Muscle layer of colon (tissue), 2 donors: ENCODE measurements at regions not wholly inside any gene's neighbourhood (a gene's known extent, or its start where the extent isn't known, plus 50 kb on each side); places are given as distances from the start of the nearest gene placed in this dataset.
"Not testable (repeated sequence)": the region's sequence is repeated elsewhere in the genome, so short reads cannot be mapped to it uniquely, and the experiment has no call there.

Experiments used
- H3K27ac ChIP-seq: one replicate; pipeline ENCODE4 v1.7.0; 2013; ENCODE audit warnings: low read depth, mild to moderate bottlenecking, low read length, moderate library complexity
- H3K27me3 ChIP-seq, 2 donors: one replicate each; pipeline ENCODE4 v1.7.0; 2013; ENCODE audit warnings: low read length in 2 of 2, mild to moderate bottlenecking in 2 of 2; ENCODE audit not compliant: insufficient read depth in 2 of 2, control insufficient read depth in 1 of 2
- H3K36me3 ChIP-seq: one replicate; pipeline ENCODE4 v1.7.0; 2013; ENCODE audit warnings: mild to moderate bottlenecking, low read length; ENCODE audit not compliant: insufficient read depth
- H3K4me1 ChIP-seq: one replicate; pipeline ENCODE4 v1.7.0; 2013; ENCODE audit warnings: mild to moderate bottlenecking, low read length; ENCODE audit not compliant: insufficient read depth
- H3K4me3 ChIP-seq, 2 donors: one replicate each; pipeline ENCODE4 v1.7.0; 2013; ENCODE audit warnings: low read length in 2 of 2, low read depth in 1 of 2, mild to moderate bottlenecking in 1 of 2, moderate library complexity in 1 of 2
- H3K9ac ChIP-seq: one replicate; pipeline ENCODE4 v1.7.0; 2013; ENCODE audit warnings: low read length
- H3K9me3 ChIP-seq: one replicate; pipeline ENCODE4 v1.7.0; 2013; ENCODE audit warnings: mild to moderate bottlenecking, low read length
- donor health status: abdominal sarcoma.
- donor health status: Adenocarcinoma of cecum.

GRCh38 chr6:21282360-21282759 lies 311.2 kb upstream of the SOX4 start:
- H3K27ac ChIP-seq, H3K9me3 ChIP-seq, H3K4me3 ChIP-seq, H3K4me1 ChIP-seq, H3K27me3 ChIP-seq, H3K36me3 ChIP-seq, H3K9ac ChIP-seq: not testable (repeated sequence)

- Histone ChIP-seq H3K36me3 (no peaks in the 10 kb centered on the region), H3K9me3 (no peaks in the 10 kb centered on the region), H3K9ac (no peak overlapping the region), H3K4me3 (no peak overlapping the region), H3K4me1 (no peaks in the 10 kb centered on the region), H3K27me3 (no peaks in the 10 kb centered on the region), H3K27ac (no peak overlapping the region)
Observed at GRCh38 chr6:21284166-21284565, 309.4 kb upstream of the SOX4 start.

DNA sequence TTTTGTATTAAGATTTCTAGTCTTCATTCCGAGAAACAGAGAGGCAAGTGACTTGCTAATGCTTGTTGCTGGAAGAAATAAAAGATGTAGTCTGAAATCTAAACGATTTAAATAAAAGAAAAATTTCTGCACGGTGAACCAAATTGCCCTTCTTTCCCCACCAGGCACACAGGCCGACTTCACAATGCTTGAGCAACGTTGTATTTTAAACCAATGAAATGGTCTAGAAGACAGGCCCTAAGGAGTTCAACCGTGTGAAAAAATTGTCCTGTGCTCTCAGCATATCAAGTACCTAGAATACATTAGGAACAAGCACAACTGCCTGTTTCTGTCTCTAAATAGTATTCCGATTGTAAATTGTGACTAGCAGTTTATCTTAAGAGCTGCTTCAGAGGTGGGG lies 308.8 kb upstream of the SOX4 start:
- no peaks in the 10 kb centered on the region for H3K27me3 ChIP-seq
- H3K9ac ChIP-seq = no peak overlapping the region
- no peak overlapping the region for H3K4me3 ChIP-seq
- no peak overlapping the region for H3K27ac ChIP-seq
- H3K4me1 ChIP-seq = no peaks in the 10 kb centered on the region
- no peaks in the 10 kb centered on the region for H3K9me3 ChIP-seq
- H3K36me3 ChIP-seq = no peaks in the 10 kb centered on the region

DNA sequence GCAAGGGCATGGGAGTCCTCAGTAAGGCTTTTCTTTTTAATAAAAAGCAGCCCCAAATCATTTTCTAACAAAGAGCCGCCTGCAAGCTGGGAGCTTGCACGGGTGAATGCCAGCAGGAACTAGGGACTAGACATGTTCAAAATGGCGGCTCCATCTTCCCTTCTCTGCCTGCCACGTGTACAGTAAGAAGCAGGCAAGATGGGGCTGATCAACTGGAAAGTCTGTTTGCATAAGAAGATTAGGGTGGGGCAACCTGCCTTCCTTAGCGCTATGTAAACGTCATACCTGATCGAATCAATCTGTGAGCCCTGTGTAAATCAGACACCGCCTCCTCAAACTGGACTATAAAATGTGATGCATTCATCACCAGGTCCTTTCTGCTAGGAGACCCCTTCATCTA lies 299.4 kb upstream of the SOX4 start:
- no peak overlapping the region for H3K4me3 ChIP-seq
- no peaks in the 10 kb centered on the region for H3K36me3 ChIP-seq
- H3K4me1 ChIP-seq = no peaks in the 10 kb centered on the region
- no peaks in the 10 kb centered on the region for H3K9me3 ChIP-seq
- no peak overlapping the region for H3K27ac ChIP-seq
- H3K27me3 ChIP-seq = no peaks in the 10 kb centered on the region
- H3K9ac ChIP-seq = no peak overlapping the region

- H3K9me3 ChIP-seq = no peaks in the 10 kb centered on the region
- H3K4me3 ChIP-seq = no peak overlapping the region
- H3K4me1 ChIP-seq = no peaks in the 10 kb centered on the region
- no peaks in the 10 kb centered on the region for H3K36me3 ChIP-seq
- H3K27me3 ChIP-seq = no peaks in the 10 kb centered on the region
- no peak overlapping the region for H3K9ac ChIP-seq
- H3K27ac ChIP-seq = no peak overlapping the region
Observed at GRCh38 chr6:21295506-21296240, 297.9 kb upstream of the SOX4 start.

DNA sequence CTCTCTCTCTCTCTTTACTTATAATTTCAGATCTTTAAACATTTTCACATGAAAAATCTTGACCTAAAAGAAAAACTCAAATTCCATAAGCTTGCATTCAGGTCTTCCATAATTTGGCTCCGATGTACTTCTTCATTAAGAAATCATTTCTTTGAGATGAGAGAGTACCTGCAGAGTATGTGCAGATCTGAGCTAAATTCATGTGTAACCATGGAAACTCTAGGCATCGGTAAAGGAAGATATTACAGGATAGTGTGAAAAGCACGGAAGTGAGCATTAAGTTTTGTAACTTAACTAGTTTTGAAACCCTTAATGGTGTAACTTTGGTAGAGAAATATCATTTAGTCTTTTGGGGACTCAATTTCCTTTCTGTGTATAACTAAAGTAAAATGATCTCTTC lies 295.9 kb upstream of the SOX4 start:
- Histone ChIP-seq H3K4me1 (no peaks in the 10 kb centered on the region), H3K27me3 (no peaks in the 10 kb centered on the region), H3K9ac (no peak overlapping the region), H3K36me3 (no peaks in the 10 kb centered on the region), H3K9me3 (no peaks in the 10 kb centered on the region), H3K4me3 (no peak overlapping the region), H3K27ac (no peak overlapping the region)

- Histone ChIP-seq H3K9ac (no peak overlapping the region), H3K9me3 (no peaks in the 10 kb centered on the region), H3K4me1 (no peaks in the 10 kb centered on the region)
Observed at GRCh38 chr6:21299216-21299615, 294.3 kb upstream of the SOX4 start.

GRCh38 chr6:21300439-21300838 lies 293.1 kb upstream of the SOX4 start:
- H3K27ac ChIP-seq = no peak overlapping the region
- no peak overlapping the region for H3K9ac ChIP-seq
- no peaks in the 10 kb centered on the region for H3K27me3 ChIP-seq
- no peaks in the 10 kb centered on the region for H3K36me3 ChIP-seq
- no peak overlapping the region for H3K4me3 ChIP-seq
- no peaks in the 10 kb centered on the region for H3K4me1 ChIP-seq
- no peaks in the 10 kb centered on the region for H3K9me3 ChIP-seq

More at GRCh38 chr6:21299216-21299615, 294.3 kb upstream of the SOX4 start:
- Histone ChIP-seq H3K27ac (no peak overlapping the region), H3K27me3 (no peaks in the 10 kb centered on the region), H3K36me3 (no peaks in the 10 kb centered on the region), H3K4me3 (no peak overlapping the region)

DNA sequence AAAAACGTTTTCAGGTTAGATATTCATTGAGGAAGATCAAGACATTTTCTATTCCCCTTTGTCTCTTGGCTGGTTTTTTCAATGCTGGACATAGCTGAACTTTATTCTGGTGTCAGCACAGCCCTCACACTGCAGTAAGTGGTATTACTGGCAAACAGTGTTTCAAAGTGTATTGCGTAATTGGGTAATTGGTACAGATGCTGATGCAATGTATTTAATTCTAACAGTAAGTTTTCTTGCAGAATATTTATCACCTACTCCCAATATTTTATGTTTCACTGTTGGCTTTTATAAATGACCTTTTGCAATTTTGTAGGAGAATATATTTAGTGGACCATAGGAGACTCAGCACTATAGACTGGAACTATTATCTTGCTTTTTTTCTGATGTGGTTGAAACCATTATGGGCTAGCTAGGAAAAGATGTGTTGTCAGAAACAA lies 287.6 kb upstream of the SOX4 start:
- no peak overlapping the region for H3K4me3 ChIP-seq
- H3K27ac ChIP-seq = no peak overlapping the region
- no peaks in the 10 kb centered on the region for H3K27me3 ChIP-seq
- H3K9ac ChIP-seq = no peak overlapping the region
- no peaks in the 10 kb centered on the region for H3K36me3 ChIP-seq
- H3K9me3 ChIP-seq = no peaks in the 10 kb centered on the region
- H3K4me1 ChIP-seq = no peaks in the 10 kb centered on the region

- Histone ChIP-seq H3K9me3 (no peaks in the 10 kb centered on the region), H3K27ac (no peak overlapping the region), H3K9ac (no peak overlapping the region)
Observed at GRCh38 chr6:21306546-21306945, 287.0 kb upstream of the SOX4 start.

DNA sequence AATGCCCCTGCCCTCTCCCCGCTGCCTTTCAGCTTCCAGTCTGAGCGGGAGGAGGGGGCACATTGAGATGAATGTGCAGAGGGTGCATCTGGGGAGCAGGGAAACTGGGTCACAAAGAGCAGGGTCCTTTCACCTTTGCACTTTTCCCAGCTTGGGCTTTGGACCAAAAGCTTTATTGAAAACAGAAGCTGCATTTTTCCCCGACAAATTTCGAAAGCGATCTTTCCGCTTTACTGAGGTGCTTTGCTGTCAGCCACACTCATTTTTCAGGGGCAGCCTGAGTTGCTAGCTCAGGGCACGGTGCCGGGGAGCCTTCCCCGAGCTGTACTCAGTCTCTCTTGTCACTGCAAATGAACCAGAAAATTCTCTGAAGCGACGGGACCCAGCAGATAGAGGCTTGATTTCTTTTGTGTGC lies 283.7 kb upstream of the SOX4 start:
- H3K4me3 ChIP-seq = no peak overlapping the region
- H3K9ac ChIP-seq = no peak overlapping the region
- no peaks in the 10 kb centered on the region for H3K4me1 ChIP-seq
- no peaks in the 10 kb centered on the region for H3K27me3 ChIP-seq
- H3K27ac ChIP-seq = no peak overlapping the region
- H3K9me3 ChIP-seq = no peaks in the 10 kb centered on the region
- no peaks in the 10 kb centered on the region for H3K36me3 ChIP-seq

More at GRCh38 chr6:21306546-21306945, 287.0 kb upstream of the SOX4 start:
- Histone ChIP-seq H3K27me3 (no peaks in the 10 kb centered on the region), H3K4me1 (no peaks in the 10 kb centered on the region), H3K36me3 (no peaks in the 10 kb centered on the region), H3K4me3 (no peak overlapping the region)

DNA sequence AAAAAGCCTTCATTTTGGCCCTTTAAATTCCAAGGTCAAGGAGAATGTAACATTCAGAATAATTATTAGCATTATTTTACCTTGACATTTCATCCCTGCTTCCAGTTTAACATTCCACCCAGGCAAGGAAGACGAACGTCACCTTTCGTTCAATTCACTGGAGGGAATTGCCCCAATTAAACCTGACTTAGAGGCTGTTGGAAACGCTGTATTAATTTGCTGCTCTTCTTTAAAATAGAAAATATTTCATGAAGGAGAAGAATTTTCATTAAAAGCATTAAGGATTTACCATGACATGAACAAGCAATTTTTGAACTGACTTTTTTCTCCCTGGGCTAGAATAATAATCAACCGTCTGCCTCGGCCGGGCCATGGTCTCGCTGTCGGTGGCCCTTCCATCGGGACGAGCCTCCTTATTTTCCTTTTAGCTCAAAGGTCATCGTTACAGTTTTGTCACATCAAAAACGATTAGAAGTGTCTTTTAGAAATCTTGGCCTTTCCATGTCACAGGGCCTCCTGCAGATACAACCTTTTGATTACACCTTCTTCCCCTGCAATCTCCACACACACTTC lies 282.9 kb upstream of the SOX4 start:
- H3K9me3 ChIP-seq = no peaks in the 10 kb centered on the region
- H3K4me1 ChIP-seq = no peaks in the 10 kb centered on the region
- no peak overlapping the region for H3K4me3 ChIP-seq
- no peaks in the 10 kb centered on the region for H3K27me3 ChIP-seq
- no peak overlapping the region for H3K9ac ChIP-seq
- H3K36me3 ChIP-seq = no peaks in the 10 kb centered on the region
- H3K27ac ChIP-seq = no peak overlapping the region
